Thoracic aorta (tissue), 2 donors: ENCODE measurements at regions not wholly inside any gene's neighbourhood (a gene's known extent, or its start where the extent isn't known, plus 50 kb on each side); places are given as distances from the start of the nearest gene placed in this dataset.

ENCODE experiments used
- ATAC-seq: fragments of 150-250 bp; one replicate; pipeline ENCODE4 v1.8.0; 2017; ENCODE audit warnings: low read depth; ENCODE audit not compliant: insufficient number of reproducible peaks, low FRiP score
- DNase-seq: peaks from one replicate; pipeline ENCODE4 v3.0.0-alpha.2; 2020; ENCODE audit warnings: low spot score
- H3K27ac ChIP-seq, 2 donors: fragments of 200-600 bp; sonication (generic); 1 replicate in 1 of 2; 2 replicates in 1 of 2; pipeline ENCODE4 v1.5.1; 2016; ENCODE audit warnings: mild to moderate bottlenecking in 2 of 2, moderate library complexity in 2 of 2
- H3K27me3 ChIP-seq: fragments of 200-600 bp; sonication (generic); replicated peaks from 2 replicates; pipeline ENCODE4 v1.6.0; 2016; ENCODE audit warnings: mild to moderate bottlenecking; ENCODE audit not compliant: insufficient read depth
- H3K36me3 ChIP-seq: fragments of 200-600 bp; sonication (generic); one replicate; pipeline ENCODE4 v1.5.1; 2016
- H3K4me1 ChIP-seq, 2 donors: fragments of 200-600 bp; sonication (generic); 1 replicate in 1 of 2; 2 replicates in 1 of 2; pipeline versions ENCODE4 v1.5.1 to v1.6.0; 2016; ENCODE audit warnings: low read depth in 2 of 2, mild to moderate bottlenecking in 1 of 2; ENCODE audit not compliant: control insufficient read depth in 1 of 2
- H3K4me3 ChIP-seq: fragments of 200-600 bp; sonication (generic); 2 replicates; pipeline ENCODE4 v1.5.1; 2016; ENCODE audit warnings: mild to moderate bottlenecking
- H3K9me3 ChIP-seq: fragments of 200-600 bp; sonication (generic); 2 replicates; pipeline ENCODE4 v1.5.1; 2016
- CTCF ChIP-seq: fragments of 200-600 bp; sonication (generic); IDR thresholded peaks from one replicate; pipeline ENCODE4 v1.5.1; 2019; ENCODE audit warnings: antibody characterized with exemption

DNA sequence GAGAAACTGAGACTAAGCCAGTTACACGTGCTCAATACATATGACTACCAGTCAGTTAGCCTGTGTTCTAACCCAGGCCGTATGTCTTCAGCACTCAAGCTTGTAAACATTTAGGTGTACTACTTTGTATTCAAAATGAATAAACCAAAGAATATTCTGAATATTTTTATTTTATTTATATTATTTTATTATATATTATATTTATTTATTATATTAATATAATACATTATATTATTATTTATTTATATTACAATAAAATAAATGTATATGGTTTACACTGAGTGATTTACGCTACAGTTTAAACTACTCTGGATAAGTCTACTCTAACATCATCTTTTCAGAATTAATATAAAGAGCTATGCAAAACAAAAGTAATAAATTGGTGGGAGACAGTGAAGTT, 691.5 kb downstream of the CENPC start:
- no peak overlapping the region for H3K4me3 ChIP-seq
- DNase-seq, result no peak
- H3K9me3 ChIP-seq, result no peaks in the 10 kb centered on the region
- no peaks in the 10 kb centered on the region for H3K27me3 ChIP-seq
- H3K27ac ChIP-seq, result no peak overlapping the region
- ATAC-seq, result no peak
- no peaks in the 10 kb centered on the region for H3K4me1 ChIP-seq
- TF ChIP-seq CTCF, result no peak
- H3K36me3 ChIP-seq, result no peaks in the 10 kb centered on the region

GRCh38 chr4:66852843-66853242, 692.5 kb downstream of the CENPC start:
- TF ChIP-seq CTCF, result no peak
- H3K27me3 ChIP-seq, result no peaks in the 10 kb centered on the region
- no peaks in the 10 kb centered on the region for H3K4me1 ChIP-seq
- DNase-seq, result no peak
- no peak for ATAC-seq
- no peaks in the 10 kb centered on the region for H3K9me3 ChIP-seq
- H3K36me3 ChIP-seq, result no peaks in the 10 kb centered on the region
- no peak overlapping the region for H3K4me3 ChIP-seq
- H3K27ac ChIP-seq, result no peak overlapping the region

GRCh38 chr4:66849596-66849995, 695.7 kb downstream of the CENPC start:
- no peaks in the 10 kb centered on the region for H3K4me1 ChIP-seq
- no peak for ATAC-seq
- H3K9me3 ChIP-seq, result no peaks in the 10 kb centered on the region
- H3K36me3 ChIP-seq, result no peaks in the 10 kb centered on the region
- H3K27me3 ChIP-seq, result no peaks in the 10 kb centered on the region
- no peak for TF ChIP-seq CTCF
- H3K4me3 ChIP-seq, result no peak overlapping the region
- no peak overlapping the region for H3K27ac ChIP-seq
- no peak for DNase-seq

DNA sequence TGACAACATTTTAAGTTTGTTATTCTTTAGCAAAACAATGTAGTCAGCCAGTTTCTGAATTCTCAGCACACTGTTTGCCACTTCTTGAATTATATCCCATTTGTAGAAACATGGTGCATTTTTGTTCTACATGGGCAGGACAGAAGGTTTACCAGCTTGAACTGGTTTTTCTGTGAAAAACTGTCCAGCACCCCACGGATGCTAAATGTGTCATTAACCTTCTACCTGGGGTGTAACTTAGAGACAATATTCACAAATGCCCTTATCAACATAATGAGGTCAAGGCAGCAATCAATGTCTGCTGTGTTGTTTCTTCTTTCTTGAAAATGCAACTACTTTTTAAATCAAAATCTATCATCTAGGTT, 702.6 kb downstream of the CENPC start:
- no peaks in the 10 kb centered on the region for H3K4me1 ChIP-seq
- no peaks in the 10 kb centered on the region for H3K36me3 ChIP-seq
- no peaks in the 10 kb centered on the region for H3K9me3 ChIP-seq
- H3K27me3 ChIP-seq, result no peaks in the 10 kb centered on the region
- TF ChIP-seq CTCF, result no peak
- ATAC-seq, result no peak
- no peak overlapping the region for H3K4me3 ChIP-seq
- no peak for DNase-seq
- H3K27ac ChIP-seq, result no peak overlapping the region

DNA sequence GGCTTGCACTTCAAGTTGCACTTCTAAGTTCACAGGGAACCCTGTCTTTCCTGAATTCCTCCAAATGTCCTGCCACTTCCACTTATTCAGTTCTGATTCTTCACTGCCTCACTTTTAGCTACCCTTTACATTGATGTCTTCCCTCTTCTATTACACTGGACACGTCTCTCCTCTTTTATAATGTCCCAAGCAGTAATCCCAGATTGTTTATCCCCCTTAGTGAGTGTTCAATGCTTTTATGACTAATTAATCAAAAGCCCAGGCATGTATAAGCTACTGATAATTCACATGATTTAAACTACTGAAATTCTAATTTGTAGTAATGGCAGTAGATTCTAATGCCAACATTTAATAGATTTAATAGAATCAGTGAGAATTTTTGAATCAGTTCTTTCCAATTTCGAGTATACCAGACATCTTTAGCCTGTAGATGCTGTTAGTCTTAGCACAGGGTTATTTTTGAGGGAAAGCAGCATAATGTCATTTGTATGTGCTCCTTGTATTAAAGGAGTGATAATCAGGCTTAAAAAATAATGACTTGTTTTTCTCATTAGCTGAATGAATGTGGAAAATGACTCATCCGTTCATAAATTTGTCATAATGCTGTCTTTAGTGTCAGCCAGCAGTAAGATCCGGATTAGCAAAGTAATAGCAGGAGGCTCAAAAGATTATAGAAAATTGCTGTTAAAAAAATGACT, 703.1 kb downstream of the CENPC start:
- ATAC-seq (no peak), DNase-seq (no peak)
- no peaks in the 10 kb centered on the region for H3K36me3 ChIP-seq
- no peaks in the 10 kb centered on the region for H3K27me3 ChIP-seq
- no peak overlapping the region for H3K4me3 ChIP-seq
- no peak for TF ChIP-seq CTCF
- H3K9me3 ChIP-seq, result no peaks in the 10 kb centered on the region
- no peak overlapping the region for H3K27ac ChIP-seq
- H3K4me1 ChIP-seq, result no peaks in the 10 kb centered on the region
